Vagina (tissue), 2 donors: ENCODE measurements at regions not wholly inside any gene's neighbourhood (a gene's known extent, or its start where the extent isn't known, plus 50 kb on each side); places are given as distances from the start of the nearest gene placed in this dataset.
"Not testable (repeated sequence)": the region's sequence is repeated elsewhere in the genome, so short reads cannot be mapped to it uniquely, and the experiment has no call there.

Experiments
- DNase-seq, 2 donors: peaks; one replicate each; pipeline ENCODE4 v3.0.0-alpha.2; 2017; ENCODE audit errors: extremely low spot score in 2 of 2
- H3K27ac ChIP-seq: fragments of 200-600 bp; sonication (generic); one replicate; pipeline ENCODE4 v1.5.1; 2019
- H3K27me3 ChIP-seq: fragments of 200-600 bp; sonication (generic); one replicate; pipeline ENCODE4 v1.5.1; 2019
- H3K36me3 ChIP-seq, 2 donors: fragments of 200-600 bp; sonication (generic); one replicate each; pipeline ENCODE4 v1.5.1; 2017 to 2019
- H3K4me1 ChIP-seq: fragments of 200-600 bp; sonication (generic); one replicate; pipeline ENCODE4 v1.5.1; 2019
- H3K4me3 ChIP-seq, 2 donors: fragments of 200-600 bp; sonication (generic); 1 replicate in 1 of 2; 2 replicates in 1 of 2; pipeline ENCODE4 v1.5.1; 2016 to 2019
- H3K9me3 ChIP-seq: fragments of 200-600 bp; sonication (generic); one replicate; pipeline ENCODE4 v1.5.1; 2019
- CTCF ChIP-seq, 3 experiments: fragments of 450-650 bp in 2 of 3; fragments of 200-600 bp in 1 of 3; sonication (generic) in 1 of 3; IDR thresholded peaks; one replicate each; pipeline ENCODE4 v1.5.1; 2017 to 2019; ENCODE audit warnings: antibody characterized with exemption in 3 of 3, mild to moderate bottlenecking in 2 of 3, moderate library complexity in 2 of 3
- POLR2A ChIP-seq, 2 donors: fragments of 450-650 bp; IDR thresholded peaks; one replicate each; pipeline ENCODE4 v1.6.1; 2017; ENCODE audit warnings: antibody characterized with exemption in 2 of 2, mild to moderate bottlenecking in 2 of 2, moderate library complexity in 2 of 2
- POLR2AphosphoS5 ChIP-seq, 2 donors: sonication (generic); formaldehyde crosslinking; IDR thresholded peaks; one replicate each; pipeline ENCODE4 v1.9.0; 2017; ENCODE audit warnings: antibody characterized with exemption in 2 of 2, mild to moderate bottlenecking in 2 of 2, low read depth in 1 of 2; ENCODE audit not compliant: insufficient read depth in 1 of 2
- intact Hi-C: fragments of 100-400 bp; cut with DNase I; formaldehyde crosslinking; loops from one replicate; pipeline ENCODE4 v1.15.1; 2023

DNA sequence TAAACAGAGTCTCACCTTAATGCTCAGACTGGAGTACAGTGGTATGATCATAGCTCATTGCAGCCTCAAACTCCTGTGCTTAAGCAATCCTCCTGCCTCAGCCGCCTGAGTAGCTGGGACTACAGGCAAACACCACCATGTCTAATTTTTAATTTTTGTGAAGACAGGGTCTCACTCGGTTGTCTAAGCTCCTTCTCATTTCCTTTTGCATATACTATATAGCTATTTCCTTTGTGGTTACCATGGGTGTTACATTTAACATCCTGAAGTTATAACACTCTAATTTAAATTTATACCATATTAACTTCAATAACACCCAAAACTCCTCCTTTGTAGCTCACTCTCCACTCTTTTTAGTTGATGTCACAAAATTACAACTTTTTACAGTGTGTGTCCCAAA lies 114.3 kb downstream of the DCK start:
- no peaks in the 10 kb centered on the region for H3K9me3 ChIP-seq
- DNase-seq, result no peak
- H3K36me3 ChIP-seq, result no peaks in the 10 kb centered on the region
- H3K27me3 ChIP-seq, result no peaks in the 10 kb centered on the region
- no peak overlapping the region for H3K4me3 ChIP-seq
- H3K4me1 ChIP-seq, result no peaks in the 10 kb centered on the region
- intact Hi-C loops, result no loop called here
- no peak overlapping the region for H3K27ac ChIP-seq
- TF ChIP-seq CTCF (IDR thresholded peaks at IDR 0.05), result no peak
- TF ChIP-seq POLR2A (IDR thresholded peaks at IDR 0.05), result no peak
- no peak for TF ChIP-seq POLR2AphosphoS5 (IDR thresholded peaks at IDR 0.05; ENCODE audit: insufficient read depth in 1 of 2, low read depth in 1 of 2)

DNA sequence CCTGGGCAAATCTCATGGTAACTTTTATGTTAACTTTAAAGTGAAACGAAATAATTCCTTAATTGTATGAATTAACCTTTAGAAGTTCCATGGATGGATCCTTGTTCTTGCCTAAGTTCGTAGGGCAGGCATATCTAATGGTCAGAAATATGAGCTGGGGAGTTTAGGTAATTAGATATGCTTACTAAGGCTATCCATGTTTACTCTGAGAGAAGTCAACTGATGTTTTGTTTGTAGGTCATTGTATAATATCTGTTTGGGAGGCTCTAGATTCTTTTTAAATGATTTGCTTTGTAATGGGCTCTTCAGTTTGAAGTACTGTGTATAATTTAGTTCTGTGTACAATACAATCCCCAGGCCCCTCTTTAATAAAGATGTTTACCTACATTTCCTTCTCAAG lies 117.0 kb downstream of the DCK start:
- Histone ChIP-seq H3K36me3 (no peaks in the 10 kb centered on the region), H3K4me1 (no peaks in the 10 kb centered on the region), H3K27ac (no peak overlapping the region), H3K4me3 (no peak overlapping the region), H3K9me3 (no peaks in the 10 kb centered on the region), H3K27me3 (no peaks in the 10 kb centered on the region)
- no peak for TF ChIP-seq CTCF (IDR thresholded peaks at IDR 0.05)
- TF ChIP-seq POLR2A (IDR thresholded peaks at IDR 0.05), result no peak
- no peak for TF ChIP-seq POLR2AphosphoS5 (IDR thresholded peaks at IDR 0.05; ENCODE audit: insufficient read depth in 1 of 2, low read depth in 1 of 2)
- no peak for DNase-seq
- intact Hi-C loops, result no loop called here

DNA sequence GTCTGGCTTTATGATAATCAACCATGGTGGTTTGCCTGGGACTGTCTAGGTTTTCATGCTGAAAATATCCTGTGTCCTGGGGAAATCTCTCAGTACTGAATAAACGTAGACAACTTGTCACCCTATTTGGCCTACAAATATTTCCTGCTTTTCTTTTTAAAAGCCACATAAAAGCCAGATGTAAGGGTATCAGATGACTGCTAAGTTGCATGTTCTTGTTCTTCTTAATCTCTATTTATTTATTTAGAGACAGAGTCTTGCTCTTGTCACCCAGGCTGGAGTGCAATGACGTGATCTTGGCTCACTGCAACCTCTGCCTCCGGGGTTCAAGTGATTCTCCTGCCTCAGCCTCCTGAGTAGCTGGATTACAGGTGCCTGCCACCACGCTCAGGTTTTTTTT lies 117.7 kb downstream of the DCK start:
- intact Hi-C loops, H3K4me3 ChIP-seq, H3K4me1 ChIP-seq, H3K36me3 ChIP-seq, H3K27me3 ChIP-seq, H3K9me3 ChIP-seq, H3K27ac ChIP-seq, DNase-seq: not testable (repeated sequence)

- Histone ChIP-seq H3K36me3 (no peaks in the 10 kb centered on the region), H3K9me3 (no peaks in the 10 kb centered on the region), H3K27ac (no peak overlapping the region), H3K27me3 (no peaks in the 10 kb centered on the region), H3K4me1 (no peaks in the 10 kb centered on the region), H3K4me3 (no peak overlapping the region)
- TF ChIP-seq POLR2AphosphoS5 (IDR thresholded peaks at IDR 0.05; ENCODE audit: insufficient read depth in 1 of 2, low read depth in 1 of 2) (no peak), POLR2A (IDR thresholded peaks at IDR 0.05) (no peak)
- no peak for DNase-seq
- intact Hi-C loops, result no loop called here
These were observed 119.8 kb downstream of the DCK start for GRCh38 chr4:71113294-71113693.

DNA sequence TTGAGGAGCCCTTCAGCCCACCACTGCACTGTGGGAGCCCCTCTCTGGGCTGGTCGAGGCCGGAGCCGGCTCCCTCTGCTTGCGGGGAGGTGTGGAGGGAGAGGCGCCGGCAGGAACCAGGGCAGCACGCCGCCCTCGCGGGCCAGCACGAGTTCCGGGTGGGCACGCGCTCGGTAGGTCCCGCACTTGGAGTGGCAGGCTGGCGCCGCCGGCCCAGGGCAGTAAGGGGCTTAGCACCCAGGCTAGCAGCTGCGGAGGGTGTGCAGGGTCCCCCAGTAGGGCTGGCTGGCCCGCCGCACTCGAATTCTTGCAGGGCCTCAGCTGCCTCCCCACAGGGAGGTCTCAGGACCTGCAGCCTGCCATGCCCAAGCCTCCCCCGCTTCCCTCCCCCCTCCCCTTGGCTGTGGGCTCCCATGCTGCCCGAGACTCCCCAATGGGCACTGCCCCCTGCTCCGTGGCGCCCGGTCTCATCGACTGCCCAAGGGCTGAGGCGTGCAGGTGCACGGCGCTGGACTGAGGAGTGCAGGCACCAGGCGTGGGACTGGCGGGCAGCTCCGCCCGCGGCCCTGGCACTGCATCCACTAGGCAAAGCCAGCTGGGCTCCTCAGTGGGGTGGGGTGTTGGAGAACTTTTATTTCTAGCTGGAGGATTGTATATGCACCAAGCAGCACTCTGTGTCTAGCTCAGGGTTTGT lies 127.5 kb downstream of the DCK start:
- Histone ChIP-seq H3K9me3 (no peaks in the 10 kb centered on the region), H3K4me1 (no peaks in the 10 kb centered on the region), H3K36me3 (no peaks in the 10 kb centered on the region), H3K4me3 (no peak overlapping the region), H3K27ac (no peak overlapping the region), H3K27me3 (no peaks in the 10 kb centered on the region)
- no peak for DNase-seq
- intact Hi-C loops, result no loop called here
- TF ChIP-seq POLR2AphosphoS5 (IDR thresholded peaks at IDR 0.05; ENCODE audit: insufficient read depth in 1 of 2, low read depth in 1 of 2), result no peak
- no peak for TF ChIP-seq CTCF (IDR thresholded peaks at IDR 0.05)
- TF ChIP-seq POLR2A (IDR thresholded peaks at IDR 0.05), result no peak

GRCh38 chr4:71123951-71124350 lies 130.5 kb downstream of the DCK start:
- TF ChIP-seq CTCF (IDR thresholded peaks at IDR 0.05) (no peak), POLR2AphosphoS5 (IDR thresholded peaks at IDR 0.05; ENCODE audit: insufficient read depth in 1 of 2, low read depth in 1 of 2) (no peak), POLR2A (IDR thresholded peaks at IDR 0.05) (no peak)

More at GRCh38 chr4:71123951-71124350, 130.5 kb downstream of the DCK start:
- Histone ChIP-seq H3K27me3 (no peaks in the 10 kb centered on the region), H3K36me3 (no peaks in the 10 kb centered on the region), H3K9me3 (no peaks in the 10 kb centered on the region), H3K27ac (no peak overlapping the region), H3K4me1 (no peaks in the 10 kb centered on the region), H3K4me3 (no peak overlapping the region)
- no peak for DNase-seq
- intact Hi-C loops, result no loop called here
